ENCODE measurements at regions not wholly inside any gene's neighbourhood (a gene's known extent, or its start where the extent isn't known, plus 50 kb on each side); places are given as distances from the start of the nearest gene placed in this dataset.
A peak's percentile ranks its signal among the peaks of the same experiment; 100 is the strongest.

DNA sequence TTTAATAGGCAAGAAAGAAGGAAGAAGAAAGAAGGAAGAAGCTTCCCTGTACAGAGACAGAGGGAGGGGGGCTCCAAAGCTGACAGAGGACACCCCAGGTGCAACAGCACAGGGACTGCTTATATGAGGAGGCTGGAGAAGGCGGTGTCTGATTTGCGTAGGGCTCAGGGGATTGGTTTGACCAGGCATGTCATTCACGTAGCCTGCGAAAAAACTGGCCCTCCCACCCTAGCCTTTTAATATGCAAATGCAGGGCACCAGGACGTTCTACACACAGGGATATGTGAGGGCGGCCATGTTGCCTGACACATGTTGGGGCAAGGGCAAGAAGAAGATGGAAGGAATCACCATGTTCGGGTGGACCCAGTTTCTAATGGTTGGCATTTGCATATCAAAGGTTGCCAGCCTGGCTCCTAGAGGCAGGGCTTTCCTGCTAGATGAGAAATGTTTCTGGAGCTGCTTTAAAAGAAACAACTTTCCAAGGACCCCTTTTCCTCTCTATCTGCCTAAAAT is 305.4 kb upstream of the CDYL start:
- DNase-seq (ENCODE audit: low spot score) (no peak), ATAC-seq (no peak)

DNA sequence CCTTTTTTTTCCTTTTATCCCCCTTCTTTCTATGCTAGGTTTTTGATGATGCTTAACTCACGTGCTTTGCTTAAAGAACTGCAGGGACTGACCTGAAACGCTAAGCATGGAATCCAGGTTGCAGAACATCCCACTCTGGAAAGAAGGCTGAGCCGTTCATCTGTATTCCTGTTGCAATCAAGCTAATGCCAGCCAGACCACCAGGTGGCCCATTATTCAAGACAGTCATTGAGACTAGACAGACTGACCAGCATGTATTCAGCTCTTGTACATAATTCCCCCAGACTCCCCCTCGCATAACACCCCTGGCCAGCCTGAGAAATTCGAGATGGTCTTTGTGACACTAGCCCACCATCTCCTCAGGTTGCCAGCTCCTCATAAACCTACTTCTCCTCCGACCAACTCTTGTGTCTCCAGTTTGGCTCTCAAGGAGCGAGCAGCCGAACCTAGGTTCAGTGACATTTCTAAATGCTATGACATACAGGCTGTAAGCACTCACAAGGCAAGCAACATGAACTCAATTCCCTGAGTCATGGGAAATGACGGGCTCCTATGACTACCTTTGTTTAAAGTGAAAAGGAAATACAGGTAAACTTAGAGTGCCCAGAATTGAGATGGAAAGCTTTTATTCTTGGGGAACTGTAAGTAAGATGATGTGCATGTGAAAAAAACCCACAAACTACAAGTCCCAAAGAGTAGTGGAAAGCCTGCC is 309.3 kb upstream of the CDYL start:
- ATAC-seq (no peak), DNase-seq (ENCODE audit: low spot score) (no peak)

- ATAC-seq: peak; percentile 30
- DNase-seq (ENCODE audit: low spot score): no peak
Measured at GRCh38 chr6:4466261-4466660, 309.9 kb upstream of the CDYL start.

GRCh38 chr6:4464638-4465037 is 311.6 kb upstream of the CDYL start:
- DNase-seq (ENCODE audit: low spot score): no peak
- ATAC-seq: no peak

DNA sequence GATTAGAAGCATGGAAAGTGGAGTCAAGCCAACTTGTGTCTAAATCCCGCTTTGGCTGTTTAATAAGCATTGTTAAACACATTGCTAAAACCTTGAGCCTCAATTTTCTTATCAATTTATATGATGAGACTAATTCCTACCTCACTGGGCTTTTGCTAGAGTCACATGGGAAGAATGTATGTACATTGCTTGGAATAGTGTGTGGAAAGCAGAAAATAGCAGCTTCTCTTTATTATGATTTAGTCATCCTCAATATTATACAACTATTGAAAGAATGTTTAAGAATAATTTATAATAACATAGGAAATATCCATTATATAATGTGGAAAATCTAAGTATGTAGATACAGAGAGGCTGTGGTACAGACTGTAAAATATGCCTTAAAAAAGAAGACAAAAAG is 313.0 kb upstream of the CDYL start:
- DNase-seq (ENCODE audit: low spot score): no peak
- ATAC-seq: no peak

- no peak for DNase-seq (ENCODE audit: low spot score)
Measured at GRCh38 chr6:4460586-4461475, 315.4 kb upstream of the CDYL start.

DNA sequence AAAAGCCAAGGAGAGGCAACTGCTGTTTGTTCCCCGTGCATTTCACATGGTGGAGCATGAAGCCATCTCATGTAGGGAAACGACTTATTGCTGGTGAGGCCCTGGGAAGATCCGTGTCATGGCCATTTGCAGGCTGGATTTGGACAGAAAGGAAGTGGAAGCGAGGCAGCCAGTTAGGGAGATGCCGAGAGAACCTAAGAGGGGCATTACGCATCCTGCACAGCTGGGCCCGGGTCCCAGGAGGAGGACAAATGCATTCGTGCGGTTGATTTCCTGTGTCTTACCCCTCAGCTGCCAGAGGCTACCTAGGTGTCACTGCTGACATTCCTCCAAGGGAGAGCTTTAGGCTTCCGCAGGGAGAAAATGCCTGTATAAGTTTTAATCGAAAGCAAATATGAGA is 316.2 kb upstream of the CDYL start:
- ATAC-seq (no peak), DNase-seq (ENCODE audit: low spot score) (no peak)

More at GRCh38 chr6:4460586-4461475, 315.4 kb upstream of the CDYL start:
- ATAC-seq: peak; percentile 12

GRCh38 chr6:4459032-4459431 is 317.2 kb upstream of the CDYL start:
- DNase-seq (ENCODE audit: low spot score) (no peak), ATAC-seq (no peak)

DNA sequence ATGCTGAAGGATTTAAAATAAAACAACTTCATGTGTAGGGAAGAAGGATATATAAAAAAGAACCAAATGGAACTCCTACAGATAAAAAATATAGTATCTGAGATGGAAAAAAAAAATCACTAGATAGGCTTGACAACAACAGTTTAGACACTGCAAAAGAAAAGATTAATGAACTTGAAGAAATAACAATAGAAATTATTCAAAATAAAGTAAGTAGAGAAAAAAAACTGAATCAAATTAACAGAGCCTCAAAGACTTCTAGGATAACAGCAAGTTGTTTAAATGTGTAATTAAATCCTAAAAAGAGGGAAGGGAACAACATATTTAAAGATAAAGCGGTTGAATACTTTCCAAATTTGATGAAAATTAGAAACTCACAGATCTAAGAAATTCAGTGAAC is 316.3 kb upstream of the ECI2 start:
- DNase-seq (ENCODE audit: low spot score): no peak
- no peak for ATAC-seq

DNA sequence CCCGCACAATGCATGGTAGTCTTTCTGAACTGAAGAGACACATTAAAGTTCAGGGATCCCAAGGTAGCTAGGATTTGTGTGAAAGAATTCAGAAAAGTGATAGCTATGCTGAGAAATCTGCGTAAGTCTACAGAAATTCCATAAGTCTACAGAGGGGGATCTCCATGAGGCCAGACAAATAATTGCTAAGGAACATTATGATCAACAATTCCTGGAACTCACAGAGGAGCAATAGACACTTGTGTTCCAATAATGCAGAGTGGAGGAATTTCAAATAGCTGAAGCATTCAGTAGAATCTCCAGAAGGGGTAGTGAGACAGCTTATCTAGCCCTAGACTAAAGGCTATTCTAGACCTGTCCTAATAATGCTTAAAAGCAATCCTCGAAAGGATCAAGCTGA is 315.7 kb upstream of the ECI2 start:
- DNase-seq (ENCODE audit: low spot score): no peak
- ATAC-seq: no peak

DNA sequence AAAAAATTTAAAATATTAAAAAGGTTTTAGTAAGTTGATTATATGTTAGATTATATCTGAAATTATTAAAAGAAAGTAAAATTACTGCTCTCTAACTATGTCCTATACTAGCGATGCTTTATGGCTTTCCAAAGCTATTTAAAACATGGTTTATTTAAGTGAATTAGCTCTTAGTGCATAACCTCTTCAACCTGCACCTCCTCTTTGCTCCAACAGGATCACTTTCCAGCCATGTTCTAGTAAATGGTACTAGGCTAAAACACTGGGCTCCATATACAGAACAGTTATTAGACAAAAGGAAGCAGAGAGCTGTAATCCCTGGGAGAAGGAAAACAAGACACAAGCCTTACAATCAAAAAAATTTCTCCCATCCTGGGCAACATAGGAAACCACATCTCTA is 314.9 kb upstream of the ECI2 start:
- DNase-seq (ENCODE audit: low spot score) (no peak), ATAC-seq (no peak)

- ATAC-seq (no peak), DNase-seq (ENCODE audit: low spot score) (no peak)
Measured at GRCh38 chr6:4449409-4449808, 314.0 kb upstream of the ECI2 start.

- ATAC-seq (no peak), DNase-seq (ENCODE audit: low spot score) (no peak)
Measured at GRCh38 chr6:4448841-4449240, 313.5 kb upstream of the ECI2 start.

- ATAC-seq: no peak
Measured at GRCh38 chr6:4447639-4448330, 312.4 kb upstream of the ECI2 start.

DNA sequence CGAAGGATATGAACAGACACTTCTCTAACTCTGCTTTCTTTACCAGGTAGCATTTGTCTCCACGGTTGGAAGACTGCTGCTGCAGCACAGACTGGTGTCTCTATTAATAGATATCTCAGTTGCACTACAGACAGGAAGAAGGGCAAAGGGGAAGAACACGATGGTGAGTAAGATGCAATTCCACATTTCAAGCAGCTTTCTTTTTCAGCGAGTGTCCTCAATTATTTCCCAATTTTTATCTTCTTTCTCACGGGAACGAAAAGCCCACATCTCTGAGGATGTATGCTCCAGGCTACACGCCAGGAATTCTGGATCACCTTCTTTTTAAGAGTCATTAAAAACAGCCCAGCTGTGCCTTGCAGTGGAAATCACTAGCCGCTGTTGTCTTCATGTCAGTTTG is 311.6 kb upstream of the ECI2 start:
- no peak for DNase-seq (ENCODE audit: low spot score)
- no peak for ATAC-seq

More at GRCh38 chr6:4447639-4448330, 312.4 kb upstream of the ECI2 start:
- DNase-seq (ENCODE audit: low spot score): no peak

- no peak for DNase-seq (ENCODE audit: low spot score)
- no peak for ATAC-seq
Measured at GRCh38 chr6:4441981-4442434, 306.6 kb upstream of the ECI2 start.

DNA sequence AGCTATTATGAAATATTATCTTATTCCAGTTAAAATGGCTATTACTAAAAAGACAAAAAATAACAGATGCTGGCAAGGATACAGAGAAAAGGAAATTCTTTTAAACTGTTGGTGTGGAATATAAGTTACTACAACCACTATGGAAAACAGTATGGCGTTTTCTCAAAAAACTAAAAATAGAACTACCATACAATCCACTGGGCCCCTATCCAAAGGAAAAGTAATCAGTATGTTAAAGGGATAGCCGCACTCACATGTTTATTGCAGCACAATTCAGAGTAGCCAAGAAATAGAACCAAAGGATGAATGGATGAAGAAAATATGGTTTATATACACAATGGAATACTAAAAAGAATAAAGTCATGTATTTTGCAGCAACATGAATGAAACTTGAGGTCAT is 303.8 kb upstream of the ECI2 start:
- ATAC-seq (no peak), DNase-seq (ENCODE audit: low spot score) (no peak)

- ATAC-seq (no peak), DNase-seq (ENCODE audit: low spot score) (no peak)
Measured at GRCh38 chr6:4437342-4437741, 302.0 kb upstream of the ECI2 start.

GRCh38 chr6:4435981-4436445 is 300.6 kb upstream of the ECI2 start:
- ATAC-seq (no peak), DNase-seq (ENCODE audit: low spot score) (no peak)

DNA sequence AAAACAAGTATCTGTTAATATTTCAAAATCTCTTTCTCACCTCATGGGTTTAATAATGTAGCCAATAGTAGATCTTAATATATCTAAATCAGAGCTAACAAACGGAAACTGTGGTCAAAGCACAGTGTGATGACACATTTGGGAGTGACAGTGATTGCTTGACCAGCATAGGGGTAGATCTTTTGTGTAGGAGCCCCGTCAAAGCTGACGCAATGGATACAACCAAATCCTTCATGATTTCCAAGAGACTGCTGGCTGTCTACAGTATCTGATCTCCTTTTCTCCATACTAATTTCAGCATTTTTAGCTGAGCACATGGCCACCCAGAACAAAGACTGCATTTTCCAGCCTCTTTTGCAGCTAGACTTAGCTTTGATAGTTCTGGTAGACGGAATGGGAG is 299.3 kb upstream of the ECI2 start:
- ATAC-seq (no peak), DNase-seq (ENCODE audit: low spot score) (no peak)

DNA sequence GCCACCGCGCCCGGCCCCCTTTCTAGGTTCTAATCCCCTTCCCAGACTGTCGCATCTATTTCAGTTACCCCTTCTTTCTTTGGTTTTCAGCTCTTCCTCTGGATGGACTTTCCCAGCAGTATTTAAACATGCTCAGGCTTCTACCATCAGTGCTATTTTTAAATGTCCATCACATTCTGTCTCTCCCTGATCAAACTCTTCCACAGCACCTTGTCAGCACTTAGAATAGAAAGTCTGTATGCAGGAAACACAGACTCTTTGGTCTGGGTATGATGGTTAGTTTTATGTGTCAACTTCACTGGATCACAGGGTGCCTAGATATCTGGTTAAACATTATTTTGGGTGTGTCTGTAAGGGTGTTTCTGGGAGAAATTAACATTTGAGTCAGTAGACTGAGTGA is 297.8 kb upstream of the ECI2 start:
- ATAC-seq (no peak), DNase-seq (ENCODE audit: low spot score) (no peak)
